Stomach (tissue), 8 donors: ENCODE measurements at regions not wholly inside any gene's neighbourhood (a gene's known extent, or its start where the extent isn't known, plus 50 kb on each side); places are given as distances from the start of the nearest gene placed in this dataset.

Experiments used
- DNase-seq, 2 donors: peaks; one replicate each; pipeline versions ENCODE4 v3.0.0 to v3.0.0-alpha.2; 2013 to 2019
- H3K27ac ChIP-seq, 5 donors: fragments of 200-600 bp in 4 of 5; sonication (generic) in 4 of 5; one replicate each; pipeline ENCODE4 v1.5.1; 2013 to 2019; ENCODE audit warnings: mild to moderate bottlenecking in 1 of 5, moderate library complexity in 1 of 5
- H3K27me3 ChIP-seq, 3 donors: fragments of 200-600 bp; sonication (generic); one replicate each; pipeline ENCODE4 v1.5.1; 2017 to 2019; ENCODE audit warnings: mixed run types in 1 of 3
- H3K36me3 ChIP-seq, 4 donors: fragments of 200-600 bp; sonication (generic); 1 replicate in 3 of 4; 2 replicates in 1 of 4; pipeline ENCODE4 v1.5.1; 2016 to 2019
- H3K4me1 ChIP-seq, 4 donors: fragments of 200-600 bp; sonication (generic); one replicate each; pipeline ENCODE4 v1.5.1; 2016 to 2019
- H3K4me3 ChIP-seq, 4 donors: fragments of 200-600 bp; sonication (generic) in 3 of 4; one replicate each; pipeline ENCODE4 v1.5.1; 2016 to 2019; ENCODE audit warnings: mild to moderate bottlenecking in 1 of 4
- H3K9me3 ChIP-seq, 4 donors: fragments of 200-600 bp; sonication (generic); one replicate each; pipeline ENCODE4 v1.5.1; 2016 to 2019
- EP300 ChIP-seq: sonication (generic); formaldehyde crosslinking; IDR thresholded peaks from one replicate; pipeline ENCODE4 v1.6.1; 2017; ENCODE audit warnings: antibody characterized with exemption
- POLR2A ChIP-seq, 4 donors: fragments of 450-650 bp; IDR thresholded peaks; one replicate each; pipeline ENCODE4 v1.6.1; 2016; ENCODE audit warnings: antibody characterized with exemption in 4 of 4, control low read depth in 2 of 4, mild to moderate bottlenecking in 1 of 4, moderate library complexity in 1 of 4
- POLR2AphosphoS5 ChIP-seq, 3 donors: sonication (generic); formaldehyde crosslinking; IDR thresholded peaks; one replicate each; pipeline ENCODE4 v1.6.1; 2016; ENCODE audit warnings: antibody characterized with exemption in 3 of 3
- WGBS, 5 donors: extraction: QIAGEN DNeasy Blood & Tissue Kit in 3 of 5; methylation state at CpG; one replicate each; pipeline versions ENCODE4 v1.1.5 to v1.1.7; 2013 to 2018; 5-methylcytosine and 5-hydroxymethylcytosine counted together
- intact Hi-C: fragments of 100-400 bp; cut with DNase I; formaldehyde crosslinking; loops from one replicate; pipeline ENCODE4 v1.15.1; 2023; ENCODE audit warnings: low total_unique reads
- TF ChIP-seq, protein P1 (sequence below), 7 experiments: fragments of 450-650 bp in 4 of 7; fragments of 200-600 bp in 3 of 7; sonication (generic) in 3 of 7; IDR thresholded peaks; one replicate each; pipeline ENCODE4 v1.5.1; 2016 to 2019; ENCODE audit warnings: antibody characterized with exemption in 7 of 7, control low read depth in 2 of 7, mild to moderate bottlenecking in 1 of 7
- donor health status: healthy with polysubstance abuse.
- donor health status: Bipolar disorder and iron deficiency.
- donor health status: healthy.

DNA sequence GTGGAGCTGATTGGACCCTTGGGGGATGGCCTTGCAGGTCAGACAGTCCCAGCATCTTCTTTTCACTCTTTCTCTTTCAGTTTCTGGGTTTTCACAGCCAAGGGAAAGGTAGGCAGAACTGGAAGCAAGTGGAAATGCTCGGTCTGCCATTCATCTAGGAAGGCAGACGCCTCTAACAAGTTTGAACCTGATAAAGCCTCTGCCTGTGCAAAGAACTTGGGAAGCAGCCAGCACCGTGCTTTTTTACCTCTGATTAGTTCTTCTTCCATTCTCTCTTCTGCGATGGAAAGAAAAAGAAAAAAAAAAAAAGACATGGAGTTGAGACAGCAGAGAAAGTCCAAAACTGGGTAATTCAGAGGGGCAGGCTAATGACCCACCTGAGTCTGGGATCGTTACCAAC, 997.8 kb upstream of the EEF2KMT start:
- Histone ChIP-seq H3K4me3 (no peak overlapping the region), H3K36me3 (no peaks in the 10 kb centered on the region), H3K9me3 (peaks cover 0 to 47% (median 18%) of the 10 kb centered on the region in 4 donors), H3K27me3 (no peaks in the 10 kb centered on the region), H3K27ac (no peak overlapping the region), H3K4me1 (no peaks in the 10 kb centered on the region)
- TF ChIP-seq, protein P1, sequence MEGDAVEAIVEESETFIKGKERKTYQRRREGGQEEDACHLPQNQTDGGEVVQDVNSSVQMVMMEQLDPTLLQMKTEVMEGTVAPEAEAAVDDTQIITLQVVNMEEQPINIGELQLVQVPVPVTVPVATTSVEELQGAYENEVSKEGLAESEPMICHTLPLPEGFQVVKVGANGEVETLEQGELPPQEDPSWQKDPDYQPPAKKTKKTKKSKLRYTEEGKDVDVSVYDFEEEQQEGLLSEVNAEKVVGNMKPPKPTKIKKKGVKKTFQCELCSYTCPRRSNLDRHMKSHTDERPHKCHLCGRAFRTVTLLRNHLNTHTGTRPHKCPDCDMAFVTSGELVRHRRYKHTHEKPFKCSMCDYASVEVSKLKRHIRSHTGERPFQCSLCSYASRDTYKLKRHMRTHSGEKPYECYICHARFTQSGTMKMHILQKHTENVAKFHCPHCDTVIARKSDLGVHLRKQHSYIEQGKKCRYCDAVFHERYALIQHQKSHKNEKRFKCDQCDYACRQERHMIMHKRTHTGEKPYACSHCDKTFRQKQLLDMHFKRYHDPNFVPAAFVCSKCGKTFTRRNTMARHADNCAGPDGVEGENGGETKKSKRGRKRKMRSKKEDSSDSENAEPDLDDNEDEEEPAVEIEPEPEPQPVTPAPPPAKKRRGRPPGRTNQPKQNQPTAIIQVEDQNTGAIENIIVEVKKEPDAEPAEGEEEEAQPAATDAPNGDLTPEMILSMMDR (IDR thresholded peaks at IDR 0.05), result no peak
- TF ChIP-seq POLR2AphosphoS5 (IDR thresholded peaks at IDR 0.05) (no peak), POLR2A (IDR thresholded peaks at IDR 0.05) (no peak), EP300 (no peak)
- DNase-seq, result peak in 1 of 2 donors; percentile 9
- WGBS, 5 donors, result 66 to 70% (median 68%) methylated on average over 5 of the region's 5 CpGs
- intact Hi-C loops, result no loop called here

DNA sequence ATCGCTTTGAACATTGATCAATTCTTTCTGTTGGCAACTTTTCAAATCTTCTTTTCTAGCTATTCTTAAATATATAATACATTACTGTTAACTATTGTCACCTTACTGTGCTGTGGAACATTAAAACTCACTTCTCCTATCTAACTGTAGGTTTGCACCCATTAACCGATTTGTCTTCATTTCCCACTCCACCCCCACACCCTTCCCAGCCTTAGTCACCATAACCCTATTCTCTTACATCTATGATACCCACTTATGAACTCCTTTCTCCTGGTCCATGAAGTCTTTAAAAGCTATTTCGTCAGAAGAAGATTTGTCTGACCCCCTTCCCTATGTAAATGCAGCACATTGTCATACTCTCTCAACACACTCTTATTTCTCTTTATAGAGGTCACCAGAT, 993.4 kb upstream of the EEF2KMT start:
- H3K4me3 ChIP-seq, result no peak overlapping the region
- WGBS, 5 donors, result 80 to 90% (median 87%) methylated on average over 3 of the region's 3 CpGs
- TF ChIP-seq, protein P1 (IDR thresholded peaks at IDR 0.05), result no peak
- no peak for TF ChIP-seq POLR2A (IDR thresholded peaks at IDR 0.05)
- no peak for TF ChIP-seq EP300
- no peak for TF ChIP-seq POLR2AphosphoS5 (IDR thresholded peaks at IDR 0.05)
- H3K36me3 ChIP-seq, result no peaks in the 10 kb centered on the region
- DNase-seq, result no peak
- H3K27ac ChIP-seq, result no peak overlapping the region
- H3K27me3 ChIP-seq, result no peaks in the 10 kb centered on the region
- peaks cover 0 to 40% (median 27%) of the 10 kb centered on the region in 4 donors for H3K9me3 ChIP-seq
- intact Hi-C loops, result no loop called here
- no peaks in the 10 kb centered on the region for H3K4me1 ChIP-seq

DNA sequence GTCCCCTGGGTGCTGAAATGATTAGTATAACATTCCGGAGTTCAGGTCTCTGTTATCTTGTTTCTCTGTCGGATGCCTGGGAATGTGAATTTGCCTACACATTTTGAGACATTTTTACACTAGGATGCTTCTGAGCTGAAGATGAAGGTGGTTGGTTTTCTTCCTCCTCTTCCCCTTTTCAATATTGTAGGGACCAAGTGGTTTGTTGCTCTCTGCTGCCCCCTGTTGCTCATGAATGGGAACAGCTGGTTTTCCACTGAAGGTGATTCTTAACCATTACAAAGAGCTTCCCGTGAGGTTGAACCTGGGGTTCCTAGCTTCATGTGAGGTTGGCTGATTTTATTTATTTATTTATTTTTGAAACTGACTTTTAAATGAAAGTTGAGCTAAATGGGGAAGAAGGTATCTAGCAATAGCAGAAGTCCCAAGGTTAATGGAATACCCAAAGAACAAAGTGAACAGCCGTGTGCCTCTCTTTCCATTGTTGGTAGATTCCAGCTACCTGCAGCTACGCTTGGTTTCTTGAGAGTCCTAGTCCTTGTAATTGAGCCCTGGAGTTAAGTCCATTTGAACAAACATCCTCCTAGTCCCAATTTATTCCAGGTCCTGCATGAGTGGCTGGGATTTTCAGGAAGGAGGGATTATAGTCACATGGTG, 983.9 kb upstream of the EEF2KMT start:
- Histone ChIP-seq H3K4me1 (no peaks in the 10 kb centered on the region), H3K9me3 (peaks cover 0 to 18% (median 0%) of the 10 kb centered on the region in 4 donors), H3K36me3 (no peaks in the 10 kb centered on the region), H3K27me3 (no peaks in the 10 kb centered on the region), H3K4me3 (no peak overlapping the region), H3K27ac (no peak overlapping the region)
- no peak for TF ChIP-seq POLR2AphosphoS5 (IDR thresholded peaks at IDR 0.05)
- no peak for TF ChIP-seq EP300
- TF ChIP-seq, protein P1 (IDR thresholded peaks at IDR 0.05), result peak in 4 of 7 experiments; percentile 18 to 36 (median 23)
- intact Hi-C loops, result no loop called here
- DNase-seq, result peak in 1 of 2 donors; percentile 59
- 37 to 47% (median 42%) methylated on average over 5 of the region's 5 CpGs for WGBS, 5 donors

DNA sequence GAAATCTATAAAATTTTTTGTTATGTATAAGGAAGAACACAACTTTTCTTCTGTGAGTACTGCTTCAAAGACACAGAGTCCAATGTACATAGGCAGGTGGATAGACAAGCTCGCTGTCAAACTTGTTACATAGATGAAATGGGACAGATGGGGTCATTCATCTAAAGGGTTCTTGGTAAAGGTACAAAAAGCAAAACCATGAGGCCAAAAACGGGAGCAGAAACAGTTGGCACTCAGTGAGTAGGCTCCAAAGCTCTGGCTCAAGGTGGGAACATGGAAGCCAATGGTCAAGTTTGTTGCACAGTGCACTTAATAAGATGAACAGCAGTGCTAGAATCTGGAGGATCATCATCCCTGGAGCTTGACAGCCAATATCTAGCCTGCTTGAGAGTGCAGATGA, 979.0 kb upstream of the EEF2KMT start:
- intact Hi-C loops, result no loop called here
- no peaks in the 10 kb centered on the region for H3K4me1 ChIP-seq
- 66 to 81% (median 76%) methylated on average over 2 of the region's 2 CpGs for WGBS, 5 donors

More for the DNA sequence above, 979.0 kb upstream of the EEF2KMT start:
- Histone ChIP-seq H3K27me3 (no peaks in the 10 kb centered on the region), H3K9me3 (peaks cover 0 to 12% (median under 1%) of the 10 kb centered on the region in 4 donors), H3K4me3 (no peak overlapping the region), H3K36me3 (no peaks in the 10 kb centered on the region), H3K27ac (no peak overlapping the region)
- TF ChIP-seq, protein P1 (IDR thresholded peaks at IDR 0.05), result no peak
- no peak for TF ChIP-seq EP300
- TF ChIP-seq POLR2AphosphoS5 (IDR thresholded peaks at IDR 0.05), result no peak
- no peak for TF ChIP-seq POLR2A (IDR thresholded peaks at IDR 0.05)
- DNase-seq, result no peak
